ENCODE measurements at regions not wholly inside any gene's neighbourhood (a gene's known extent, or its start where the extent isn't known, plus 50 kb on each side); places are given as distances from the start of the nearest gene placed in this dataset.

GRCh38 chr6:147621263-147621662 is 112.8 kb downstream of the SAMD5 start:
- no peak for DNase-seq

GRCh38 chr6:147621961-147622360 is 113.5 kb downstream of the SAMD5 start:
- no peak for DNase-seq

GRCh38 chr6:147624946-147625515 is 116.5 kb downstream of the SAMD5 start:
- no peak for DNase-seq

- no peak for DNase-seq
Measured at GRCh38 chr6:147625946-147626345, 117.5 kb downstream of the SAMD5 start.

- no peak for DNase-seq
Measured at GRCh38 chr6:147627411-147627810, 118.9 kb downstream of the SAMD5 start.

GRCh38 chr6:147633191-147633590 is 124.7 kb downstream of the SAMD5 start:
- DNase-seq: no peak

- no peak for DNase-seq
Measured at GRCh38 chr6:147637620-147638195, 129.2 kb downstream of the SAMD5 start.

GRCh38 chr6:147639279-147639678 is 130.8 kb downstream of the SAMD5 start:
- no peak for DNase-seq

- no peak for DNase-seq
Measured at GRCh38 chr6:147640606-147641005, 132.1 kb downstream of the SAMD5 start.

- no peak for DNase-seq
Measured at GRCh38 chr6:147641511-147641910, 133.0 kb downstream of the SAMD5 start.

GRCh38 chr6:147642458-147642857 is 134.0 kb downstream of the SAMD5 start:
- no peak for DNase-seq

GRCh38 chr6:147643341-147644200 is 135.1 kb downstream of the SAMD5 start:
- DNase-seq: no peak

GRCh38 chr6:147648916-147649315 is 140.4 kb downstream of the SAMD5 start:
- no peak for DNase-seq

- DNase-seq: no peak
Measured at GRCh38 chr6:147651249-147652063, 143.0 kb downstream of the SAMD5 start.

GRCh38 chr6:147653631-147654030 is 145.1 kb downstream of the SAMD5 start:
- no peak for DNase-seq

- DNase-seq: no peak
Measured at GRCh38 chr6:147654103-147654845, 145.8 kb downstream of the SAMD5 start.

GRCh38 chr6:147660334-147661311 is 152.1 kb downstream of the SAMD5 start:
- DNase-seq: no peak

GRCh38 chr6:147662646-147663045 is 154.2 kb downstream of the SAMD5 start:
- no peak for DNase-seq

- no peak for DNase-seq
Measured at GRCh38 chr6:147664092-147664491, 155.6 kb downstream of the SAMD5 start.

GRCh38 chr6:147666255-147666654 is 157.8 kb downstream of the SAMD5 start:
- DNase-seq: no peak

GRCh38 chr6:147667082-147667481 is 158.6 kb downstream of the SAMD5 start:
- no peak for DNase-seq
